ENCODE measurements at regions not wholly inside any gene's neighbourhood (a gene's known extent, or its start where the extent isn't known, plus 50 kb on each side); places are given as distances from the start of the nearest gene placed in this dataset.
"Not testable (repeated sequence)": the region's sequence is repeated elsewhere in the genome, so short reads cannot be mapped to it uniquely, and the experiment has no call there.

DNA sequence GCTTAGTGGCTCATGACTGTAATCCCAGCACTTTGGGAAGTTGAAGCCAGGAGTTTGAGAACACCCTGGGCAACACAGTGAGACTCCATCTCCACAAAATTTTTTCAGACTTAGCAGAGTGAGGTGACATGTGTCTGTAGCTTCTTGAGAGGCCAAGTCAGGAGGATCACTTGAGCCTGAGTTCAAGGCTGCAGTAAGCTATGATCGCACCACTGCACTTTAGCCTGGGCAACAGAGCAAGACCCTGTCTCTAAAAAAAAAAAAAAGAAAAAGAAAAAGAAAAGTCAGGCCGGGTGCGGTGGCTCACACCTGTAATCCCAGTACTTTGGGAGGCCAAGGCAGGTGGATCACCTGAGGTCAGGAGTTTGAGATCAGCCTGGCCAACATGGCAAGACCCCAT, 54.0 kb upstream of the URI1 start:
- H3K4me3 Mint-ChIP-seq: not testable (repeated sequence)

GRCh38 chr19:29889702-29890101, 52.3 kb upstream of the URI1 start:
- DNase-seq (ENCODE audit: low spot score) (no peak), ATAC-seq (no peak)
- ChIA-PET POLR2A (no interaction called here), CTCF (no interaction called here)
- H3K4me3 Mint-ChIP-seq: no peak overlapping the region
- no peaks in the 10 kb centered on the region for H3K27me3 Mint-ChIP-seq (ENCODE audit: low read depth)
- no peak overlapping the region for H3K27ac Mint-ChIP-seq
- TF ChIP-seq ZNF423 (CRISPR knock-in tag; IDR thresholded peaks at IDR 0.05) (no peak), ZSCAN18 (CRISPR knock-in tag; IDR thresholded peaks at IDR 0.05) (no peak), HMGA2 (CRISPR knock-in tag; IDR thresholded peaks at IDR 0.05) (no peak), OVOL2 (CRISPR knock-in tag; IDR thresholded peaks at IDR 0.05; ENCODE audit: borderline replicate concordance) (no peak), ESRRA (CRISPR knock-in tag; IDR thresholded peaks at IDR 0.05; ENCODE audit: borderline replicate concordance) (no peak), NFATC4 (CRISPR knock-in tag; IDR thresholded peaks at IDR 0.05) (no peak), KAT7 (CRISPR knock-in tag; IDR thresholded peaks at IDR 0.05; ENCODE audit: borderline replicate concordance) (no peak), TP53 (CRISPR knock-in tag; IDR thresholded peaks at IDR 0.05) (no peak)
- TF ChIP-seq, protein P1, sequence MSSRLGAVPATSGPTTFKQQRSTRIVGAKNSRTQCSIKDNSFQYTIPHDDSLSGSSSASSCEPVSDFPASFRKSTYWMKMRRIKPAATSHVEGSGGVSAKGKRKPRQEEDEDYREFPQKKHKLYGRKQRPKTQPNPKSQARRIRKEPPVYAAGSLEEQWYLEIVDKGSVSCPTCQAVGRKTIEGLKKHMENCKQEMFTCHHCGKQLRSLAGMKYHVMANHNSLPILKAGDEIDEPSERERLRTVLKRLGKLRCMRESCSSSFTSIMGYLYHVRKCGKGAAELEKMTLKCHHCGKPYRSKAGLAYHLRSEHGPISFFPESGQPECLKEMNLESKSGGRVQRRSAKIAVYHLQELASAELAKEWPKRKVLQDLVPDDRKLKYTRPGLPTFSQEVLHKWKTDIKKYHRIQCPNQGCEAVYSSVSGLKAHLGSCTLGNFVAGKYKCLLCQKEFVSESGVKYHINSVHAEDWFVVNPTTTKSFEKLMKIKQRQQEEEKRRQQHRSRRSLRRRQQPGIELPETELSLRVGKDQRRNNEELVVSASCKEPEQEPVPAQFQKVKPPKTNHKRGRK (CRISPR knock-in tag; IDR thresholded peaks at IDR 0.05; ENCODE audit: borderline replicate concordance): no peak
- TF ChIP-seq, protein P2, sequence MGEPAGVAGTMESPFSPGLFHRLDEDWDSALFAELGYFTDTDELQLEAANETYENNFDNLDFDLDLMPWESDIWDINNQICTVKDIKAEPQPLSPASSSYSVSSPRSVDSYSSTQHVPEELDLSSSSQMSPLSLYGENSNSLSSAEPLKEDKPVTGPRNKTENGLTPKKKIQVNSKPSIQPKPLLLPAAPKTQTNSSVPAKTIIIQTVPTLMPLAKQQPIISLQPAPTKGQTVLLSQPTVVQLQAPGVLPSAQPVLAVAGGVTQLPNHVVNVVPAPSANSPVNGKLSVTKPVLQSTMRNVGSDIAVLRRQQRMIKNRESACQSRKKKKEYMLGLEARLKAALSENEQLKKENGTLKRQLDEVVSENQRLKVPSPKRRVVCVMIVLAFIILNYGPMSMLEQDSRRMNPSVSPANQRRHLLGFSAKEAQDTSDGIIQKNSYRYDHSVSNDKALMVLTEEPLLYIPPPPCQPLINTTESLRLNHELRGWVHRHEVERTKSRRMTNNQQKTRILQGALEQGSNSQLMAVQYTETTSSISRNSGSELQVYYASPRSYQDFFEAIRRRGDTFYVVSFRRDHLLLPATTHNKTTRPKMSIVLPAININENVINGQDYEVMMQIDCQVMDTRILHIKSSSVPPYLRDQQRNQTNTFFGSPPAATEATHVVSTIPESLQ (CRISPR knock-in tag; IDR thresholded peaks at IDR 0.05): no peak
- TF ChIP-seq, protein P3, sequence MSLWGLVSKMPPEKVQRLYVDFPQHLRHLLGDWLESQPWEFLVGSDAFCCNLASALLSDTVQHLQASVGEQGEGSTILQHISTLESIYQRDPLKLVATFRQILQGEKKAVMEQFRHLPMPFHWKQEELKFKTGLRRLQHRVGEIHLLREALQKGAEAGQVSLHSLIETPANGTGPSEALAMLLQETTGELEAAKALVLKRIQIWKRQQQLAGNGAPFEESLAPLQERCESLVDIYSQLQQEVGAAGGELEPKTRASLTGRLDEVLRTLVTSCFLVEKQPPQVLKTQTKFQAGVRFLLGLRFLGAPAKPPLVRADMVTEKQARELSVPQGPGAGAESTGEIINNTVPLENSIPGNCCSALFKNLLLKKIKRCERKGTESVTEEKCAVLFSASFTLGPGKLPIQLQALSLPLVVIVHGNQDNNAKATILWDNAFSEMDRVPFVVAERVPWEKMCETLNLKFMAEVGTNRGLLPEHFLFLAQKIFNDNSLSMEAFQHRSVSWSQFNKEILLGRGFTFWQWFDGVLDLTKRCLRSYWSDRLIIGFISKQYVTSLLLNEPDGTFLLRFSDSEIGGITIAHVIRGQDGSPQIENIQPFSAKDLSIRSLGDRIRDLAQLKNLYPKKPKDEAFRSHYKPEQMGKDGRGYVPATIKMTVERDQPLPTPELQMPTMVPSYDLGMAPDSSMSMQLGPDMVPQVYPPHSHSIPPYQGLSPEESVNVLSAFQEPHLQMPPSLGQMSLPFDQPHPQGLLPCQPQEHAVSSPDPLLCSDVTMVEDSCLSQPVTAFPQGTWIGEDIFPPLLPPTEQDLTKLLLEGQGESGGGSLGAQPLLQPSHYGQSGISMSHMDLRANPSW (CRISPR knock-in tag; conservative IDR thresholded peaks at IDR 0.05; ENCODE audit: low read depth): no peak
- H3K36me3 Mint-ChIP-seq: no peaks in the 10 kb centered on the region
- peaks cover 10% of the 10 kb centered on the region; the same call in 1 of the 2 replicates for H3K9me3 Mint-ChIP-seq
- peaks cover 8% of the 10 kb centered on the region for H3K4me1 Mint-ChIP-seq

More for the DNA sequence above, 54.0 kb upstream of the URI1 start:
- peaks cover 10% of the 10 kb centered on the region; the same call in 1 of the 2 replicates for H3K9me3 Mint-ChIP-seq
- DNase-seq (ENCODE audit: low spot score); H3K27ac Mint-ChIP-seq; ATAC-seq; H3K36me3 Mint-ChIP-seq; H3K27me3 Mint-ChIP-seq (ENCODE audit: low read depth): not testable (repeated sequence)
- CTCF ChIA-PET: interaction anchor here (0.6 kb wide), 1 partner anchor 42 kb away, joined by 5 read pairs; no protein-coding TSS in a partner anchor
- H3K4me1 Mint-ChIP-seq: peaks cover 16% of the 10 kb centered on the region
- peak; percentile 42; the same call in 1 of the 2 replicates for TF ChIP-seq ZNF121 (CRISPR knock-in tag; IDR thresholded peaks at IDR 0.05)
- POLR2A ChIA-PET: interaction anchor here (0.7 kb wide), 1 partner anchor 343 kb away, joined by 3 read pairs; no protein-coding TSS in a partner anchor

DNA sequence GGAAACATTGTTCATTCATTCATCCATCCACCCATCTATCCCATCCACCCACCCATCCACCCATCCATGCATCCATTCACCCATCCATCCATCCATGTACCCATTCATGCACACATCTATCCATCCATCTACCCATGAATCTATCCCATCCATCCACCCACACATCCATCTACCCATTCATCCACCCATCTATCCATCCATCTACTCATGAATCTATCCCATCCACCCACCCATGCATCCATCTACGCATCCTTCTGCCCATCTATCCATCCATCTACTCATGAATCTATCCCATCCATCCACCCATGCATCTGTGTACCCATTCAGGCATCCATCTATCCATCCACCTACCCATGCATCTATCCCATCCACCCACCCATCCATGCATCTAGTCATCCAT, 51.6 kb upstream of the URI1 start:
- CTCF ChIA-PET: no interaction called here
- Mint-ChIP-seq H3K27me3 (ENCODE audit: low read depth) (no peaks in the 10 kb centered on the region), H3K9me3 (peaks cover 10% of the 10 kb centered on the region; the same call in 1 of the 2 replicates), H3K4me1 (peaks cover 8% of the 10 kb centered on the region), H3K36me3 (no peaks in the 10 kb centered on the region), H3K4me3 (no peak overlapping the region), H3K27ac (no peak overlapping the region)
- TF ChIP-seq, protein P4, sequence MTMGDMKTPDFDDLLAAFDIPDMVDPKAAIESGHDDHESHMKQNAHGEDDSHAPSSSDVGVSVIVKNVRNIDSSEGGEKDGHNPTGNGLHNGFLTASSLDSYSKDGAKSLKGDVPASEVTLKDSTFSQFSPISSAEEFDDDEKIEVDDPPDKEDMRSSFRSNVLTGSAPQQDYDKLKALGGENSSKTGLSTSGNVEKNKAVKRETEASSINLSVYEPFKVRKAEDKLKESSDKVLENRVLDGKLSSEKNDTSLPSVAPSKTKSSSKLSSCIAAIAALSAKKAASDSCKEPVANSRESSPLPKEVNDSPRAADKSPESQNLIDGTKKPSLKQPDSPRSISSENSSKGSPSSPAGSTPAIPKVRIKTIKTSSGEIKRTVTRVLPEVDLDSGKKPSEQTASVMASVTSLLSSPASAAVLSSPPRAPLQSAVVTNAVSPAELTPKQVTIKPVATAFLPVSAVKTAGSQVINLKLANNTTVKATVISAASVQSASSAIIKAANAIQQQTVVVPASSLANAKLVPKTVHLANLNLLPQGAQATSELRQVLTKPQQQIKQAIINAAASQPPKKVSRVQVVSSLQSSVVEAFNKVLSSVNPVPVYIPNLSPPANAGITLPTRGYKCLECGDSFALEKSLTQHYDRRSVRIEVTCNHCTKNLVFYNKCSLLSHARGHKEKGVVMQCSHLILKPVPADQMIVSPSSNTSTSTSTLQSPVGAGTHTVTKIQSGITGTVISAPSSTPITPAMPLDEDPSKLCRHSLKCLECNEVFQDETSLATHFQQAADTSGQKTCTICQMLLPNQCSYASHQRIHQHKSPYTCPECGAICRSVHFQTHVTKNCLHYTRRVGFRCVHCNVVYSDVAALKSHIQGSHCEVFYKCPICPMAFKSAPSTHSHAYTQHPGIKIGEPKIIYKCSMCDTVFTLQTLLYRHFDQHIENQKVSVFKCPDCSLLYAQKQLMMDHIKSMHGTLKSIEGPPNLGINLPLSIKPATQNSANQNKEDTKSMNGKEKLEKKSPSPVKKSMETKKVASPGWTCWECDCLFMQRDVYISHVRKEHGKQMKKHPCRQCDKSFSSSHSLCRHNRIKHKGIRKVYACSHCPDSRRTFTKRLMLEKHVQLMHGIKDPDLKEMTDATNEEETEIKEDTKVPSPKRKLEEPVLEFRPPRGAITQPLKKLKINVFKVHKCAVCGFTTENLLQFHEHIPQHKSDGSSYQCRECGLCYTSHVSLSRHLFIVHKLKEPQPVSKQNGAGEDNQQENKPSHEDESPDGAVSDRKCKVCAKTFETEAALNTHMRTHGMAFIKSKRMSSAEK (CRISPR knock-in tag; IDR thresholded peaks at IDR 0.05; ENCODE audit: borderline replicate concordance): no peak
- POLR2A ChIA-PET: no interaction called here
- no peak for ATAC-seq
- DNase-seq (ENCODE audit: low spot score): no peak

Measured in WTC11 (cell line).